Skeletal muscle satellite cell (primary cell): ENCODE measurements at regions not wholly inside any gene's neighbourhood (a gene's known extent, or its start where the extent isn't known, plus 50 kb on each side); places are given as distances from the start of the nearest gene placed in this dataset.
A peak's percentile ranks its signal among the peaks of the same experiment; 100 is the strongest.

Experiments used
- H3K27me3 ChIP-seq: 2 replicates; pipeline ENCODE4 v1.7.0; 2013; ENCODE audit warnings: low read length; ENCODE audit not compliant: control insufficient read depth, insufficient read depth
- H3K36me3 ChIP-seq: 2 replicates; pipeline ENCODE4 v1.7.0; 2013; ENCODE audit warnings: mild to moderate bottlenecking, control low read depth, low read length; ENCODE audit not compliant: insufficient read depth
- H3K4me1 ChIP-seq: 2 replicates; pipeline ENCODE4 v1.7.0; 2013; ENCODE audit warnings: low read length; ENCODE audit not compliant: control insufficient read depth, insufficient read depth
- H3K4me2 ChIP-seq: 2 replicates; pipeline ENCODE4 v1.7.0; 2013; ENCODE audit warnings: mild to moderate bottlenecking, low read length
- H3K4me3 ChIP-seq: 2 replicates; pipeline ENCODE4 v1.7.0; 2013; ENCODE audit warnings: low read length
- H3K9ac ChIP-seq: 2 replicates; pipeline ENCODE4 v1.7.0; 2013; ENCODE audit warnings: mild to moderate bottlenecking, low read depth, low read length, moderate library complexity
- H3K9me3 ChIP-seq: replicated peaks from 2 replicates; pipeline ENCODE4 v1.7.0; 2013; ENCODE audit warnings: mild to moderate bottlenecking, control low read depth, low read length

- Histone ChIP-seq H3K4me1 (peaks cover 10% of the 10 kb centered on the region), H3K9ac (no peak overlapping the region), H3K9me3 (no peaks in the 10 kb centered on the region), H3K27me3 (no peaks in the 10 kb centered on the region), H3K36me3 (no peaks in the 10 kb centered on the region), H3K4me2 (no peak overlapping the region), H3K4me3 (no peak overlapping the region)
These were observed 332.8 kb upstream of the MMADHC start for GRCh38 chr2:149920389-149920788.

GRCh38 chr2:149915151-149915550, 327.6 kb upstream of the MMADHC start:
- H3K4me2 ChIP-seq, result no peak overlapping the region
- no peak overlapping the region for H3K4me3 ChIP-seq
- no peaks in the 10 kb centered on the region for H3K9me3 ChIP-seq
- no peaks in the 10 kb centered on the region for H3K4me1 ChIP-seq
- no peaks in the 10 kb centered on the region for H3K27me3 ChIP-seq
- no peaks in the 10 kb centered on the region for H3K36me3 ChIP-seq
- no peak overlapping the region for H3K9ac ChIP-seq

GRCh38 chr2:149908726-149909683, 321.4 kb upstream of the MMADHC start:
- Histone ChIP-seq H3K4me3 (no peak overlapping the region), H3K27me3 (no peaks in the 10 kb centered on the region), H3K4me2 (peak overlapping the region; percentile 13), H3K9me3 (no peaks in the 10 kb centered on the region), H3K9ac (no peak overlapping the region), H3K4me1 (peaks cover 12% of the 10 kb centered on the region), H3K36me3 (no peaks in the 10 kb centered on the region)

- Histone ChIP-seq H3K4me1 (peaks cover 17% of the 10 kb centered on the region), H3K27me3 (no peaks in the 10 kb centered on the region), H3K4me2 (no peak overlapping the region), H3K9ac (no peak overlapping the region), H3K9me3 (no peaks in the 10 kb centered on the region), H3K36me3 (no peaks in the 10 kb centered on the region), H3K4me3 (no peak overlapping the region)
These were observed 319.3 kb upstream of the MMADHC start for GRCh38 chr2:149906886-149907285.

- Histone ChIP-seq H3K4me3 (no peak overlapping the region), H3K9me3 (no peaks in the 10 kb centered on the region), H3K27me3 (no peaks in the 10 kb centered on the region), H3K4me1 (peaks cover 20% of the 10 kb centered on the region), H3K36me3 (no peaks in the 10 kb centered on the region), H3K4me2 (no peak overlapping the region), H3K9ac (no peak overlapping the region)
These were observed 317.0 kb upstream of the MMADHC start for GRCh38 chr2:149904352-149905175.

- Histone ChIP-seq H3K27me3 (no peaks in the 10 kb centered on the region), H3K4me3 (no peak overlapping the region)
These were observed 316.1 kb upstream of the MMADHC start for GRCh38 chr2:149903626-149904025.

GRCh38 chr2:149902081-149902480, 314.5 kb upstream of the MMADHC start:
- Histone ChIP-seq H3K4me2 (no peak overlapping the region), H3K4me3 (no peak overlapping the region), H3K9me3 (no peaks in the 10 kb centered on the region)

More at GRCh38 chr2:149903626-149904025, 316.1 kb upstream of the MMADHC start:
- Histone ChIP-seq H3K36me3 (no peaks in the 10 kb centered on the region), H3K4me1 (peaks cover 10% of the 10 kb centered on the region), H3K9me3 (no peaks in the 10 kb centered on the region), H3K9ac (no peak overlapping the region), H3K4me2 (no peak overlapping the region)

GRCh38 chr2:149901231-149901859, 313.8 kb upstream of the MMADHC start:
- Histone ChIP-seq H3K9ac (no peak overlapping the region), H3K4me1 (peaks cover 9% of the 10 kb centered on the region), H3K27me3 (no peaks in the 10 kb centered on the region), H3K4me3 (no peak overlapping the region), H3K9me3 (no peaks in the 10 kb centered on the region), H3K4me2 (no peak overlapping the region), H3K36me3 (no peaks in the 10 kb centered on the region)

More at GRCh38 chr2:149902081-149902480, 314.5 kb upstream of the MMADHC start:
- Histone ChIP-seq H3K4me1 (peaks cover 9% of the 10 kb centered on the region), H3K36me3 (no peaks in the 10 kb centered on the region), H3K27me3 (no peaks in the 10 kb centered on the region), H3K9ac (no peak overlapping the region)

- H3K9ac ChIP-seq, result no peak overlapping the region
- H3K9me3 ChIP-seq, result no peaks in the 10 kb centered on the region
- no peaks in the 10 kb centered on the region for H3K27me3 ChIP-seq
- no peak overlapping the region for H3K4me3 ChIP-seq
- peaks cover 9% of the 10 kb centered on the region for H3K4me1 ChIP-seq
- no peaks in the 10 kb centered on the region for H3K36me3 ChIP-seq
- no peak overlapping the region for H3K4me2 ChIP-seq
These were observed 311.8 kb upstream of the MMADHC start for GRCh38 chr2:149899390-149899789.

- H3K4me3 ChIP-seq, result no peak overlapping the region
- H3K4me2 ChIP-seq, result no peak overlapping the region
- H3K9me3 ChIP-seq, result no peaks in the 10 kb centered on the region
- no peaks in the 10 kb centered on the region for H3K36me3 ChIP-seq
- H3K4me1 ChIP-seq, result no peaks in the 10 kb centered on the region
- no peak overlapping the region for H3K9ac ChIP-seq
- H3K27me3 ChIP-seq, result no peaks in the 10 kb centered on the region
These were observed 307.2 kb upstream of the MMADHC start for GRCh38 chr2:149894760-149895159.

GRCh38 chr2:149894226-149894625, 306.7 kb upstream of the MMADHC start:
- H3K4me3 ChIP-seq, result no peak overlapping the region
- H3K9me3 ChIP-seq, result no peaks in the 10 kb centered on the region
- no peak overlapping the region for H3K4me2 ChIP-seq
- H3K27me3 ChIP-seq, result no peaks in the 10 kb centered on the region
- H3K36me3 ChIP-seq, result no peaks in the 10 kb centered on the region
- H3K4me1 ChIP-seq, result no peaks in the 10 kb centered on the region
- no peak overlapping the region for H3K9ac ChIP-seq
